CD4-positive, alpha-beta T cell (primary cell): ENCODE measurements at regions not wholly inside any gene's neighbourhood (a gene's known extent, or its start where the extent isn't known, plus 50 kb on each side); places are given as distances from the start of the nearest gene placed in this dataset.

Experiments used
- ATAC-seq: fragments of 200-7000 bp; cut with Tn5 transposase; one replicate; pipeline ENCODE4 v1.10.0; 2022; ENCODE audit warnings: mild to moderate bottlenecking; ENCODE audit not compliant: poor library complexity
- CTCF ChIA-PET: fragments of 350-600 bp; sonication (Branson Sonifier 250); formaldehyde crosslinking; loops from one replicate; lab custom pipeline; 2021; ENCODE audit warnings: antibody characterized with exemption, inconsistent platforms; lab: Charles Lee
- POLR2A ChIA-PET: fragments of 350-600 bp; sonication (Branson Sonifier 250); formaldehyde crosslinking; loops from one replicate; lab custom pipeline; 2021; ENCODE audit warnings: antibody characterized with exemption, inconsistent platforms; lab: Charles Lee
- DNase-seq, 14 experiments: peaks; one replicate each; pipeline ENCODE4 v3.0.0-alpha.2; 2013 to 2020; ENCODE audit warnings: mixed read lengths in 2 of 14
- H3K27ac ChIP-seq, 2 donors: one replicate each; pipeline versions ENCODE4 v1.5.1 to v1.7.0; 2013; ENCODE audit warnings: low read length in 2 of 2, low read depth in 1 of 2, mild to moderate bottlenecking in 1 of 2
- H3K27me3 ChIP-seq, 2 experiments: 1 replicate in 1 of 2; 2 replicates in 1 of 2; pipeline versions ENCODE4 v1.6.1 to v1.7.0; 2013; ENCODE audit warnings: low read length in 2 of 2, control low read depth in 1 of 2, mild to moderate bottlenecking in 1 of 2, moderate library complexity in 1 of 2; ENCODE audit not compliant: insufficient read depth in 2 of 2, control insufficient read depth in 1 of 2
- H3K36me3 ChIP-seq: one replicate; pipeline ENCODE4 v1.6.1; 2013; ENCODE audit warnings: low read length, control low read depth; ENCODE audit not compliant: insufficient read depth
- H3K4me1 ChIP-seq: one replicate; pipeline ENCODE4 v1.6.1; 2013; ENCODE audit warnings: low read length, control low read depth; ENCODE audit not compliant: insufficient read depth
- H3K4me3 ChIP-seq: one replicate; pipeline ENCODE4 v1.5.1; 2013; ENCODE audit warnings: mild to moderate bottlenecking, low read length, moderate library complexity
- H3K9me3 ChIP-seq, 2 experiments: 1 replicate in 1 of 2; 2 replicates in 1 of 2; pipeline versions ENCODE4 v1.6.1 to v1.7.0; 2013; ENCODE audit warnings: low read length in 2 of 2, mild to moderate bottlenecking in 2 of 2, control low read depth in 1 of 2, moderate library complexity in 1 of 2; ENCODE audit not compliant: control insufficient read depth in 1 of 2, insufficient read depth in 1 of 2
- H3K27ac Mint-ChIP-seq: one replicate; pipeline ENCODE4 v1.8.0; 2020; ENCODE audit warnings: mixed read lengths
- H3K27me3 Mint-ChIP-seq: one replicate; pipeline ENCODE4 v1.8.0; 2021; ENCODE audit warnings: mixed read lengths
- H3K36me3 Mint-ChIP-seq: one replicate; pipeline ENCODE4 v1.8.0; 2021; ENCODE audit warnings: low read depth, mixed read lengths
- H3K4me1 Mint-ChIP-seq: one replicate; pipeline ENCODE4 v1.8.0; 2021; ENCODE audit warnings: low read depth, mixed read lengths
- H3K4me3 Mint-ChIP-seq: one replicate; pipeline ENCODE4 v1.8.0; 2020; ENCODE audit warnings: mild to moderate bottlenecking, mixed read lengths
- H3K9me3 Mint-ChIP-seq: one replicate; pipeline ENCODE4 v1.8.0; 2020; ENCODE audit warnings: mixed read lengths
- intact Hi-C, 2 experiments: fragments of 100-400 bp; cut with DNase I in 1 of 2; cut with micrococcal nuclease in 1 of 2; formaldehyde crosslinking; loops; one replicate each; pipeline versions ENCODE4 v1.15.1 to v1.9.0; 2023 to 2025; cut with DNase I, micrococcal nuclease
- TF ChIP-seq, protein P1 (sequence below): fragments of 200-600 bp; IDR thresholded peaks from one replicate; pipeline ENCODE4 v1.8.0; 2022; ENCODE audit warnings: antibody characterized with exemption, mild to moderate bottlenecking

GRCh38 chr3:31079689-31080088 is 185.2 kb upstream of the GADL1 start:
- no peaks in the 10 kb centered on the region for H3K36me3 ChIP-seq
- Mint-ChIP-seq H3K27ac (no peak overlapping the region), H3K4me1 (no peaks in the 10 kb centered on the region), H3K9me3 (no peaks in the 10 kb centered on the region), H3K4me3 (no peak overlapping the region), H3K27me3 (no peaks in the 10 kb centered on the region), H3K36me3 (no peaks in the 10 kb centered on the region)
- no peak overlapping the region for H3K27ac ChIP-seq
- H3K4me3 ChIP-seq, result no peak overlapping the region
- TF ChIP-seq, protein P1, sequence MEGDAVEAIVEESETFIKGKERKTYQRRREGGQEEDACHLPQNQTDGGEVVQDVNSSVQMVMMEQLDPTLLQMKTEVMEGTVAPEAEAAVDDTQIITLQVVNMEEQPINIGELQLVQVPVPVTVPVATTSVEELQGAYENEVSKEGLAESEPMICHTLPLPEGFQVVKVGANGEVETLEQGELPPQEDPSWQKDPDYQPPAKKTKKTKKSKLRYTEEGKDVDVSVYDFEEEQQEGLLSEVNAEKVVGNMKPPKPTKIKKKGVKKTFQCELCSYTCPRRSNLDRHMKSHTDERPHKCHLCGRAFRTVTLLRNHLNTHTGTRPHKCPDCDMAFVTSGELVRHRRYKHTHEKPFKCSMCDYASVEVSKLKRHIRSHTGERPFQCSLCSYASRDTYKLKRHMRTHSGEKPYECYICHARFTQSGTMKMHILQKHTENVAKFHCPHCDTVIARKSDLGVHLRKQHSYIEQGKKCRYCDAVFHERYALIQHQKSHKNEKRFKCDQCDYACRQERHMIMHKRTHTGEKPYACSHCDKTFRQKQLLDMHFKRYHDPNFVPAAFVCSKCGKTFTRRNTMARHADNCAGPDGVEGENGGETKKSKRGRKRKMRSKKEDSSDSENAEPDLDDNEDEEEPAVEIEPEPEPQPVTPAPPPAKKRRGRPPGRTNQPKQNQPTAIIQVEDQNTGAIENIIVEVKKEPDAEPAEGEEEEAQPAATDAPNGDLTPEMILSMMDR, result no peak
- intact Hi-C loops, result no loop called here
- no peaks in the 10 kb centered on the region for H3K9me3 ChIP-seq
- CTCF ChIA-PET, result no interaction called here
- peaks cover 2% of the 10 kb centered on the region for H3K4me1 ChIP-seq
- ATAC-seq (no peak), DNase-seq (no peak)
- H3K27me3 ChIP-seq, result no peaks in the 10 kb centered on the region
- POLR2A ChIA-PET, result no interaction called here

GRCh38 chr3:31081018-31081662 is 186.7 kb upstream of the GADL1 start:
- H3K9me3 Mint-ChIP-seq, result no peaks in the 10 kb centered on the region
- H3K4me3 ChIP-seq, result no peak overlapping the region
- no peaks in the 10 kb centered on the region for H3K36me3 ChIP-seq
- intact Hi-C loops, result no loop called here
- DNase-seq (no peak), ATAC-seq (no peak)
- ChIA-PET CTCF (no interaction called here), POLR2A (no interaction called here)
- no peaks in the 10 kb centered on the region for H3K36me3 Mint-ChIP-seq
- TF ChIP-seq, protein P1, result no peak
- H3K27me3 ChIP-seq, result no peaks in the 10 kb centered on the region
- H3K4me3 Mint-ChIP-seq, result no peak overlapping the region
- no peak overlapping the region for H3K27ac Mint-ChIP-seq
- H3K4me1 Mint-ChIP-seq, result no peaks in the 10 kb centered on the region
- no peaks in the 10 kb centered on the region for H3K9me3 ChIP-seq
- H3K4me1 ChIP-seq, result peaks cover 2% of the 10 kb centered on the region
- H3K27me3 Mint-ChIP-seq, result no peaks in the 10 kb centered on the region
- H3K27ac ChIP-seq, result no peak overlapping the region

- ATAC-seq (no peak), DNase-seq (no peak)
- H3K27ac Mint-ChIP-seq, result no peak overlapping the region
- H3K9me3 ChIP-seq, result no peaks in the 10 kb centered on the region
- H3K4me3 ChIP-seq, result no peak overlapping the region
- H3K4me3 Mint-ChIP-seq, result no peak overlapping the region
- no peaks in the 10 kb centered on the region for H3K36me3 Mint-ChIP-seq
- H3K36me3 ChIP-seq, result no peaks in the 10 kb centered on the region
- no peaks in the 10 kb centered on the region for H3K4me1 ChIP-seq
- ChIA-PET POLR2A (no interaction called here), CTCF (no interaction called here)
- TF ChIP-seq, protein P1, result no peak
- H3K9me3 Mint-ChIP-seq, result no peaks in the 10 kb centered on the region
- H3K27me3 ChIP-seq, result no peaks in the 10 kb centered on the region
- intact Hi-C loops, result no loop called here
- H3K27ac ChIP-seq, result no peak overlapping the region
- no peaks in the 10 kb centered on the region for H3K4me1 Mint-ChIP-seq
- no peaks in the 10 kb centered on the region for H3K27me3 Mint-ChIP-seq
These were observed 191.7 kb upstream of the GADL1 start for GRCh38 chr3:31086148-31086547.
